GM21526 (cell line): ENCODE measurements at regions not wholly inside any gene's neighbourhood (a gene's known extent, or its start where the extent isn't known, plus 50 kb on each side); places are given as distances from the start of the nearest gene placed in this dataset.
"Not testable (repeated sequence)": the region's sequence is repeated elsewhere in the genome, so short reads cannot be mapped to it uniquely, and the experiment has no call there.

Experiments
- ATAC-seq: cut with Tn5 transposase; IDR thresholded peaks from one replicate; pipeline ENCODE4 v1.9.1; 2021; ENCODE audit warnings: moderate library complexity; ENCODE audit not compliant: unreplicated experiment, low FRiP score

- no peak for ATAC-seq
These were observed 155.5 kb downstream of the BUB3 start for GRCh38 chr10:123309731-123310130.

- ATAC-seq: no peak
These were observed 162.6 kb downstream of the BUB3 start for GRCh38 chr10:123316776-123317175.

- ATAC-seq: no peak
These were observed 164.3 kb downstream of the BUB3 start for GRCh38 chr10:123318516-123318915.

- ATAC-seq: no peak
These were observed 165.9 kb downstream of the BUB3 start for GRCh38 chr10:123320091-123320490.

GRCh38 chr10:123323884-123324283, 169.7 kb downstream of the BUB3 start:
- no peak for ATAC-seq

- ATAC-seq: no peak
These were observed 171.5 kb downstream of the BUB3 start for GRCh38 chr10:123325663-123326190.

- no peak for ATAC-seq
These were observed 172.5 kb downstream of the BUB3 start for GRCh38 chr10:123326674-123327073.

GRCh38 chr10:123327450-123327849, 173.2 kb downstream of the BUB3 start:
- ATAC-seq: peak; percentile 61

GRCh38 chr10:123327896-123328295, 173.7 kb downstream of the BUB3 start:
- ATAC-seq: no peak

GRCh38 chr10:123331438-123331837, 177.2 kb downstream of the BUB3 start:
- no peak for ATAC-seq

- ATAC-seq: no peak
These were observed 192.4 kb downstream of the BUB3 start for GRCh38 chr10:123346581-123346980.

GRCh38 chr10:123348691-123349572, 194.7 kb downstream of the BUB3 start:
- no peak for ATAC-seq

GRCh38 chr10:123351715-123352114, 197.5 kb downstream of the BUB3 start:
- ATAC-seq: no peak

- no peak for ATAC-seq
These were observed 200.3 kb downstream of the BUB3 start for GRCh38 chr10:123354521-123354920.

- no peak for ATAC-seq
These were observed 201.7 kb downstream of the BUB3 start for GRCh38 chr10:123355748-123356481.

- ATAC-seq: no peak
These were observed 202.6 kb downstream of the BUB3 start for GRCh38 chr10:123356799-123357198.

- no peak for ATAC-seq
These were observed 203.3 kb downstream of the BUB3 start for GRCh38 chr10:123357421-123357930.

GRCh38 chr10:123359539-123359938, 205.3 kb downstream of the BUB3 start:
- ATAC-seq: peak; percentile 70

- no peak for ATAC-seq
These were observed 207.6 kb downstream of the BUB3 start for GRCh38 chr10:123361832-123362231.

- no peak for ATAC-seq
These were observed 213.0 kb downstream of the BUB3 start for GRCh38 chr10:123367195-123367594.

- not testable (repeated sequence) for ATAC-seq
These were observed 217.4 kb downstream of the BUB3 start for GRCh38 chr10:123371626-123372025.
